Neuronal stem cell (in vitro differentiated cells): ENCODE measurements at regions not wholly inside any gene's neighbourhood (a gene's known extent, or its start where the extent isn't known, plus 50 kb on each side); places are given as distances from the start of the nearest gene placed in this dataset.
"Not testable (repeated sequence)": the region's sequence is repeated elsewhere in the genome, so short reads cannot be mapped to it uniquely, and the experiment has no call there.

Experiments
- DNase-seq: peaks from one replicate; pipeline ENCODE4 v3.0.0-alpha.2; 2013; ENCODE audit warnings: low spot score
- H2AFZ ChIP-seq: one replicate; pipeline ENCODE4 v1.6.1; 2013; ENCODE audit warnings: mild to moderate bottlenecking, low read length, inconsistent platforms
- H2AK5ac ChIP-seq: 2 replicates; pipeline ENCODE4 v1.6.1; 2013; ENCODE audit warnings: low read depth, mild to moderate bottlenecking, inconsistent platforms, low read length, moderate library complexity, mixed read lengths
- H2BK120ac ChIP-seq: 2 replicates; pipeline ENCODE4 v1.6.1; 2013; ENCODE audit warnings: low read depth, mild to moderate bottlenecking, inconsistent platforms, low read length, moderate library complexity, mixed read lengths
- H2BK12ac ChIP-seq: one replicate; pipeline ENCODE4 v1.6.1; 2013; ENCODE audit warnings: low read length, inconsistent platforms
- H2BK15ac ChIP-seq: 2 replicates; pipeline ENCODE4 v1.6.1; 2013; ENCODE audit warnings: mild to moderate bottlenecking, low read length, inconsistent platforms, mixed read lengths
- H2BK5ac ChIP-seq: one replicate; pipeline ENCODE4 v1.6.1; 2013; ENCODE audit warnings: inconsistent platforms, mild to moderate bottlenecking, low read length, moderate library complexity
- H3K14ac ChIP-seq: one replicate; pipeline ENCODE4 v1.6.1; 2013; ENCODE audit warnings: low read length, inconsistent platforms
- H3K18ac ChIP-seq: 2 replicates; pipeline ENCODE4 v1.6.1; 2013; ENCODE audit warnings: low read length, inconsistent platforms
- H3K23ac ChIP-seq: 2 replicates; pipeline ENCODE4 v1.6.1; 2013; ENCODE audit warnings: low read depth, mild to moderate bottlenecking, mixed read lengths, low read length, inconsistent platforms; ENCODE audit not compliant: poor library complexity
- H3K27ac ChIP-seq: replicated peaks from 3 replicates; pipeline ENCODE4 v1.5.1; 2013; ENCODE audit warnings: low read length, inconsistent platforms
- H3K27me3 ChIP-seq, 3 experiments: 2 replicates each; pipeline ENCODE4 v1.6.1; 2013; ENCODE audit warnings: low read length in 3 of 3, mild to moderate bottlenecking in 2 of 3, inconsistent platforms in 1 of 3, low read depth in 1 of 3, mixed read lengths in 1 of 3, moderate library complexity in 1 of 3; ENCODE audit not compliant: control insufficient read depth in 3 of 3, insufficient read depth in 3 of 3
- H3K36me3 ChIP-seq, 2 donors: replicated peaks in 1 of 2; 2 replicates each; pipeline ENCODE4 v1.6.1; 2013; ENCODE audit warnings: low read length in 2 of 2; ENCODE audit not compliant: control insufficient read depth in 2 of 2, insufficient read depth in 2 of 2
- H3K4ac ChIP-seq: 2 replicates; pipeline ENCODE4 v1.6.1; 2013; ENCODE audit warnings: inconsistent platforms, mild to moderate bottlenecking, low read length, moderate library complexity
- H3K4me1 ChIP-seq, 2 donors: 1 replicate in 1 of 2; 2 replicates in 1 of 2; pipeline ENCODE4 v1.6.1; 2013; ENCODE audit warnings: low read length in 2 of 2, low read depth in 1 of 2; ENCODE audit not compliant: control insufficient read depth in 2 of 2, insufficient read depth in 1 of 2
- H3K4me2 ChIP-seq: one replicate; pipeline ENCODE4 v1.6.1; 2013; ENCODE audit warnings: mild to moderate bottlenecking, low read length, inconsistent platforms; ENCODE audit not compliant: insufficient read depth, poor library complexity, severe bottlenecking
- H3K4me3 ChIP-seq, 2 donors: 2 replicates each; pipeline ENCODE4 v1.5.1; 2013; ENCODE audit warnings: low read length in 2 of 2, mild to moderate bottlenecking in 2 of 2, inconsistent platforms in 1 of 2, moderate library complexity in 1 of 2
- H3K79me1 ChIP-seq: one replicate; pipeline ENCODE4 v1.6.1; 2013; ENCODE audit warnings: low read depth, mild to moderate bottlenecking, inconsistent platforms, low read length, moderate library complexity
- H3K9ac ChIP-seq: one replicate; pipeline ENCODE4 v1.6.1; 2013; ENCODE audit warnings: mild to moderate bottlenecking, low read depth, low read length, inconsistent platforms; ENCODE audit not compliant: poor library complexity
- H3K9me3 ChIP-seq, 2 donors: replicated peaks in 1 of 2; 2 replicates each; pipeline versions ENCODE3 to v1.6.1; 2013; ENCODE audit warnings: low read length in 2 of 2, mild to moderate bottlenecking in 2 of 2, inconsistent platforms in 1 of 2, low read depth in 1 of 2, mixed read lengths in 1 of 2, moderate library complexity in 1 of 2; ENCODE audit not compliant: control insufficient read depth in 2 of 2, insufficient read depth in 1 of 2
- H4K8ac ChIP-seq: one replicate; pipeline ENCODE4 v1.6.1; 2013; ENCODE audit warnings: low read depth, mild to moderate bottlenecking, inconsistent platforms, low read length, moderate library complexity
- H4K91ac ChIP-seq: one replicate; pipeline ENCODE4 v1.6.1; 2013; ENCODE audit warnings: low read length, low read depth, mild to moderate bottlenecking, inconsistent platforms; ENCODE audit not compliant: poor library complexity
- WGBS, 2 donors: extraction: QIAGEN DNeasy Blood & Tissue Kit; methylation state at CpG; one replicate each; pipeline ENCODE4 v1.1.7; 2013; ENCODE audit warnings: missing lambda C conversion rate in 2 of 2, mixed read lengths in 1 of 2; ENCODE audit not compliant: insufficient read length in 2 of 2, insufficient replicate concordance in 1 of 2; ENCODE audit errors: extremely low coverage in 2 of 2; 5-methylcytosine and 5-hydroxymethylcytosine counted together

GRCh38 chr5:136565050-136565449 lies 199.7 kb upstream of the TRPC7 start:
- H3K4me1 ChIP-seq, H3K79me1 ChIP-seq, H3K23ac ChIP-seq, H3K18ac ChIP-seq, H3K27me3 ChIP-seq, H3K9me3 ChIP-seq, H3K14ac ChIP-seq, DNase-seq, H3K27ac ChIP-seq, H3K9ac ChIP-seq, H2BK12ac ChIP-seq, H3K4ac ChIP-seq, H2AK5ac ChIP-seq, H3K36me3 ChIP-seq, H3K4me3 ChIP-seq, H2BK120ac ChIP-seq, H2BK5ac ChIP-seq, H2AFZ ChIP-seq, H3K4me2 ChIP-seq, H4K8ac ChIP-seq, H4K91ac ChIP-seq, H2BK15ac ChIP-seq: not testable (repeated sequence)
- WGBS, 2 donors = no CpG with 5 or more reads among the region's 1 CpG

DNA sequence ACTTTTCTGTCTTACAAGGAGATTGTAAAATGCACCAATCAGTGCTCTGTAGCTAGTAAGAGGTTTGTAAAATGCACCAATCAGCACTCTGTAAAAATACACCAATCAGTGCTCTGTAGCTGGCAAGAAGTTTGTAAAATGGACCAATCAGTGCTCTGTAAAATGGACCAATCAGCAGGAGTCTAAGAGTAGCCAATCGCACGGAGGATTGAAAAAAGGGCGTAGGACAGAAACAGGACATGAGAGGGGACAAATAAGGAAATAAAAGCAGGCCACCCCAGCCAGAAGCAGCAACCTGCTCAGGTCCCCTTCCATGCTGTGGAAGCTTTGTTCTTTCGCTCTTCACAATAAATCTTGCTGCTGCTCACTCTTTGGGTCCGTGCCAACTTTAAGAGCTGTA lies 199.1 kb upstream of the TRPC7 start:
- not testable (repeated sequence) for H3K23ac ChIP-seq, H3K18ac ChIP-seq, H2BK120ac ChIP-seq, H3K4me1 ChIP-seq, H2BK15ac ChIP-seq, H3K79me1 ChIP-seq, H2BK12ac ChIP-seq, H4K8ac ChIP-seq, DNase-seq, H3K36me3 ChIP-seq, H2BK5ac ChIP-seq, H3K4me3 ChIP-seq, H3K27ac ChIP-seq, H3K14ac ChIP-seq, H2AK5ac ChIP-seq, H3K4ac ChIP-seq, H4K91ac ChIP-seq, H2AFZ ChIP-seq, H3K9ac ChIP-seq, H3K27me3 ChIP-seq, H3K4me2 ChIP-seq, H3K9me3 ChIP-seq
- whole genome bisulfite sequencing, 2 donors = no CpG with 5 or more reads among the region's 5 CpGs

- DNase-seq = no peak
Measured at GRCh38 chr5:136563489-136563888, 198.1 kb upstream of the TRPC7 start.

GRCh38 chr5:136560126-136560525 lies 194.8 kb upstream of the TRPC7 start:
- Histone ChIP-seq H3K23ac (no peak overlapping the region), H3K4ac (no peak overlapping the region), H3K27ac (no peak overlapping the region), H2BK120ac (no peak overlapping the region), H3K9ac (no peak overlapping the region), H3K79me1 (no peaks in the 10 kb centered on the region), H2AFZ (no peak overlapping the region), H3K4me3 (no peak overlapping the region), H2BK12ac (no peak overlapping the region), H3K9me3 (no peaks in the 10 kb centered on the region), H3K4me1 (no peaks in the 10 kb centered on the region), H2BK5ac (no peak overlapping the region), H3K4me2 (no peak overlapping the region), H3K18ac (no peak overlapping the region), H3K27me3 (no peaks in the 10 kb centered on the region), H2AK5ac (no peak overlapping the region), H4K91ac (no peak overlapping the region), H2BK15ac (no peak overlapping the region), H3K14ac (no peak overlapping the region), H4K8ac (no peak overlapping the region), H3K36me3 (no peaks in the 10 kb centered on the region)
- no peak for DNase-seq
- WGBS, 2 donors = no CpG with 5 or more reads among the region's 1 CpG

More at GRCh38 chr5:136563489-136563888, 198.1 kb upstream of the TRPC7 start:
- Histone ChIP-seq H2BK5ac (no peak overlapping the region), H3K4ac (no peak overlapping the region), H3K79me1 (no peaks in the 10 kb centered on the region), H2BK12ac (no peak overlapping the region), H3K23ac (no peak overlapping the region), H4K8ac (no peak overlapping the region), H2AK5ac (no peak overlapping the region), H3K9ac (no peak overlapping the region), H4K91ac (no peak overlapping the region), H3K18ac (no peak overlapping the region), H3K27me3 (no peaks in the 10 kb centered on the region), H2BK15ac (no peak overlapping the region), H3K27ac (no peak overlapping the region), H3K4me1 (no peaks in the 10 kb centered on the region), H3K14ac (no peak overlapping the region), H3K36me3 (no peaks in the 10 kb centered on the region), H3K9me3 (no peaks in the 10 kb centered on the region), H2BK120ac (no peak overlapping the region), H2AFZ (no peak overlapping the region), H3K4me3 (no peak overlapping the region), H3K4me2 (no peak overlapping the region)
- WGBS, 2 donors = no CpG with 5 or more reads among the region's 6 CpGs
